ENCODE measurements at regions not wholly inside any gene's neighbourhood (a gene's known extent, or its start where the extent isn't known, plus 50 kb on each side); places are given as distances from the start of the nearest gene placed in this dataset.
"Not testable (repeated sequence)": the region's sequence is repeated elsewhere in the genome, so short reads cannot be mapped to it uniquely, and the experiment has no call there.

DNA sequence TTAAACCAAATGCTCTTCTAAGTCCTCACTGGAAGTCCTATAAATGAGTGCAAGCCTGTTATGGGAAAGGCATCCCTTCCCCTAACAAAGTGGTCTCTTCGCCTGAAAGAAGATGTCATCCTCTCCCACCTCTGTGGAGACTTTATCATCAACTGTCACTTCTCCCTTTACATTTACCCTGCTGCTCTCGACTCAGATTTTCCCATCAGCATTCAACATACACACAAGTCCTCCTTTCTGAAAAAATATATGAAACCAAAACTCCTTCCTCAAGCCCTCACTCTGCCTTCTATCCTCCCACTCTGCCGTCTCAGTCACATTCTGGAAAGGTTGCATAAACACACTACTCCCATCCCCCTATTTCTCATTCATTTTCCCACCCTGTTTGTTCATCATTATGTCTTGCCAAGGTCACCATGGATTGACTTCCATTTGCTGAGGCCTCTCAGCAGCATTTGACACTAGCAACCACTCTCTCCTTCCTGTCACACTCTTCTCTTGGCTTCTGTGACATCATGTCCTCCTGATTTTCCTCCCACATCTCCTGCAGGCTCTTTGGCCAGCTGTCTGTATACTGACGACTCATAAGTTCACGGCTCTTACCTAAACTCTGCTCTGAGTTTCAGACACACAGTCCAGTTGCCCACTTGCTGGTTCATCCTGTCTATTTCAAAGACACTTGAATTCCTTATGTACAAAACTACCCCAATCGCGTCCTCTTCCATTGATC is 70.3 kb upstream of the SMAD3 start:
- H3K27ac ChIP-seq = no peak overlapping the region
- no peaks in the 10 kb centered on the region for H3K36me3 ChIP-seq
- no peaks in the 10 kb centered on the region for H3K27me3 ChIP-seq
- H3K4me1 ChIP-seq = no peaks in the 10 kb centered on the region
- ATAC-seq = no peak
- intact Hi-C loops (cut with DNase I) = no loop called here
- DNase-seq = no peak
- H3K4me3 ChIP-seq = no peak overlapping the region
- TF ChIP-seq, protein P1, sequence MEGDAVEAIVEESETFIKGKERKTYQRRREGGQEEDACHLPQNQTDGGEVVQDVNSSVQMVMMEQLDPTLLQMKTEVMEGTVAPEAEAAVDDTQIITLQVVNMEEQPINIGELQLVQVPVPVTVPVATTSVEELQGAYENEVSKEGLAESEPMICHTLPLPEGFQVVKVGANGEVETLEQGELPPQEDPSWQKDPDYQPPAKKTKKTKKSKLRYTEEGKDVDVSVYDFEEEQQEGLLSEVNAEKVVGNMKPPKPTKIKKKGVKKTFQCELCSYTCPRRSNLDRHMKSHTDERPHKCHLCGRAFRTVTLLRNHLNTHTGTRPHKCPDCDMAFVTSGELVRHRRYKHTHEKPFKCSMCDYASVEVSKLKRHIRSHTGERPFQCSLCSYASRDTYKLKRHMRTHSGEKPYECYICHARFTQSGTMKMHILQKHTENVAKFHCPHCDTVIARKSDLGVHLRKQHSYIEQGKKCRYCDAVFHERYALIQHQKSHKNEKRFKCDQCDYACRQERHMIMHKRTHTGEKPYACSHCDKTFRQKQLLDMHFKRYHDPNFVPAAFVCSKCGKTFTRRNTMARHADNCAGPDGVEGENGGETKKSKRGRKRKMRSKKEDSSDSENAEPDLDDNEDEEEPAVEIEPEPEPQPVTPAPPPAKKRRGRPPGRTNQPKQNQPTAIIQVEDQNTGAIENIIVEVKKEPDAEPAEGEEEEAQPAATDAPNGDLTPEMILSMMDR (IDR thresholded peaks at IDR 0.05) = no peak
- H3K9me3 ChIP-seq = no peaks in the 10 kb centered on the region

DNA sequence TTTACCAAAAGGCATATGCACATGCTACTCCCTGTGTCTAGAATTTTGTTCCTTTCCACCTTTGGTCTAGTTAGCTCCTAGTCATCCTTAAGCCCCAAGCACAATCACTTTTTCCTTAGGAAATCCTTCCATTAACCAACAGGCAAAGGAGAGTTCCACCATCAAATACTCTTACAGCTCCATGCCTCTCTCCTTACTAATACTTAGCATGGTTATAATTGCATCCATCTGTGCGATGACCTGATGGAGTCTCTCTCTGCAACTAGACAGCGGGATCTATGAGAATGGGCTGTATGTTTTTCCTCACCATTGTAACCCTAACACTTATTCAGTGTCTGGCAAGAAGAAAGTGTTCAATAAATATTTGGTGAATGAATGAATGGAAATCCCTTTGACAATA is 69.3 kb upstream of the SMAD3 start:
- intact Hi-C loops (cut with DNase I) = no loop called here
- Histone ChIP-seq H3K4me3 (no peak overlapping the region), H3K36me3 (no peaks in the 10 kb centered on the region), H3K4me1 (no peaks in the 10 kb centered on the region), H3K27me3 (no peaks in the 10 kb centered on the region), H3K9me3 (no peaks in the 10 kb centered on the region), H3K27ac (no peak overlapping the region)
- TF ChIP-seq, protein P1 (IDR thresholded peaks at IDR 0.05) = no peak
- ATAC-seq (no peak), DNase-seq (no peak)

DNA sequence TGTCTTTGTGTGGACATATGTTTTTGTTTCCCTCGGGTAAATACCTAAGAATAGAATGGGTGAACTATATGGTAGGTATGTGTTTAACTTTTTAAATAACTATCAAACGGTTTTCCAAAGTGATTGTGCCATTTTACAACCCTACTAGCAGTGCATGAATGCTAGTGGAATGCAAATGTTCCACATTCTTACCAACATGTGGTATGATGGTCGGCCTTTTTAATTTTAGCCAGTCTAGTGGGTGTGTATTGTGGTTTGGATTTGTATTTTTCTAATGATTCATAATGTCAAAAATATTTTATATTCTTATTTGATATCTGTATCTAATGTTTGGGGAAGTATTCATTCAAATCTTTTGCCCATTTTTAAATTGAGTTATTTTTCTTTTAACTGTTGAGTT is 68.2 kb upstream of the SMAD3 start:
- intact Hi-C loops (cut with DNase I) = no loop called here
- no peak for DNase-seq
- no peaks in the 10 kb centered on the region for H3K27me3 ChIP-seq
- no peaks in the 10 kb centered on the region for H3K4me1 ChIP-seq
- TF ChIP-seq, protein P1 (IDR thresholded peaks at IDR 0.05) = no peak
- no peak overlapping the region for H3K27ac ChIP-seq
- no peak for ATAC-seq
- no peak overlapping the region for H3K4me3 ChIP-seq
- H3K36me3 ChIP-seq = no peaks in the 10 kb centered on the region
- H3K9me3 ChIP-seq = no peaks in the 10 kb centered on the region

DNA sequence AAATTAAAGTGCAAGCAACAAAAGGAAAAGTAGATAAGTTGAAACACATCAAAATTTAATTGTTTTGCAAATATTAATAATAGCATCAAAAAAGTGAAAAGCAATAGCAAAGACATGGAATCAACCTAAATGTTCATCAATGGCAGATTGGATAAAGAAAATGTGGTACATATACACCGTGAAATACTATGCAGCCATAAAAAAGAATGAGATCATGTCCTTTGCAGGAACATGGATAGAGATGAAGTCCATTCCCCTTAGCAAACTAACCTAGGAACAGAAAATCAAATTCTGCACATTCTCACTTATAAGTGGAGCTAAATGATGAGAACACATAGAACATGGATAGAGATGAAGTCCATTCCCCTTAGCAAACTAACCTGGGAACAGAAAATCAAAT is 67.2 kb upstream of the SMAD3 start:
- ATAC-seq, H3K4me3 ChIP-seq: not testable (repeated sequence)

DNA sequence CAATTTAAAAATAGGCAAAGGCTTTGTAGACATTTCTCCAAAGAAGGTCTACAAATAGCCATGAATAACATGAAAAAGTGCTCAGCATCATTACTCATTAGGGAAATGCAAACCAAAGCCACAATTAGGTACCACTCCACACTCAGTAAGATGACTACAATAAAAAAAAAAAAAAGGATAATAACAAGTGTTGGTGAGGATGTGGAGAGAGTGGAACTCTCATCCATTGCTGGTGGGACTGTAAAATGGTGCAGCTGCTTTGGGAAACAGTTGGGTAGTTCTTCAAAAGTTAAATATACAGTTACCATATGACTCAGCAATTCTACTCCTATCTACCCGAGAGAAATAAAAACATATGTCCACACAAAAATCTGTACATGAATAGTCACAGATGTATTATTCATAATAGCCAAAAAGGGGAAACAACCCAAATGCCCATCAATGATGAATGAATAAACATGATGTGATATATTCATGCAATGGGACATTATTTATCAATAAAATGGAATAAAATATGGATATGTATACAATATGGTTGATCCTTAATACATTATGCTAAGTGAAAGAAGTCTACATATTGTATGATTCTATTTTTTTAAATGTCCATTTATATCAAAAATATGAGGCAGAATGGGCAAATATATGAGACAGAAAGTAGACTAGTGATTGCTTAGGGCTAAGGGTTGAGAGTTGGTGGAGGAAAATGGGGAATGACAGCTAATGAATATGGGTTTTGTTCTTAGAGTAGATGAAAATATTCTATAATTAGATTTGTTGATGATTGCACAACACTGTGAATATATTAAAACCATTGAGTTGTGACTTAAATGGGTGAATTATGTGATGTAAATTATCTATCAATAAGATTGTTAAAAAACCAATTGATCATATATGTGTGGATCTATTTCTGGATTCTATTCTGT is 66.1 kb upstream of the SMAD3 start:
- Histone ChIP-seq H3K27me3 (no peaks in the 10 kb centered on the region), H3K4me3 (no peak overlapping the region), H3K9me3 (no peaks in the 10 kb centered on the region), H3K27ac (no peak overlapping the region), H3K4me1 (no peaks in the 10 kb centered on the region), H3K36me3 (no peaks in the 10 kb centered on the region)
- DNase-seq (no peak), ATAC-seq (no peak)
- TF ChIP-seq, protein P1 (IDR thresholded peaks at IDR 0.05) = no peak
- intact Hi-C loops (cut with DNase I) = no loop called here

More for the DNA sequence above, 67.2 kb upstream of the SMAD3 start:
- DNase-seq; intact Hi-C loops (cut with DNase I); H3K27ac ChIP-seq; H3K4me1 ChIP-seq; H3K36me3 ChIP-seq; H3K9me3 ChIP-seq; H3K27me3 ChIP-seq: not testable (repeated sequence)
